ENCODE measurements at regions not wholly inside any gene's neighbourhood (a gene's known extent, or its start where the extent isn't known, plus 50 kb on each side); places are given as distances from the start of the nearest gene placed in this dataset.
"Not testable (repeated sequence)": the region's sequence is repeated elsewhere in the genome, so short reads cannot be mapped to it uniquely, and the experiment has no call there.

- no peak for DNase-seq
Observed at GRCh38 chr2:122022531-122022930, 267.1 kb downstream of the TSN start.

GRCh38 chr2:122023059-122023864, 267.8 kb downstream of the TSN start:
- no peak for DNase-seq

- no peak for DNase-seq
Observed at GRCh38 chr2:122027510-122028217, 272.2 kb downstream of the TSN start.

GRCh38 chr2:122028371-122029100, 273.1 kb downstream of the TSN start:
- DNase-seq: no peak

GRCh38 chr2:122029456-122029855, 274.0 kb downstream of the TSN start:
- DNase-seq: no peak

- no peak for DNase-seq
Observed at GRCh38 chr2:122029945-122030344, 274.5 kb downstream of the TSN start.

- DNase-seq: peak; percentile 52
Observed at GRCh38 chr2:122031544-122032263, 276.3 kb downstream of the TSN start.

GRCh38 chr2:122032264-122032645, 276.8 kb downstream of the TSN start:
- DNase-seq: no peak

- DNase-seq: no peak
Observed at GRCh38 chr2:122033778-122034177, 278.3 kb downstream of the TSN start.

GRCh38 chr2:122034344-122034743, 278.9 kb downstream of the TSN start:
- no peak for DNase-seq

- DNase-seq: no peak
Observed at GRCh38 chr2:122034777-122035176, 279.3 kb downstream of the TSN start.

GRCh38 chr2:122038816-122039215, 283.4 kb downstream of the TSN start:
- not testable (repeated sequence) for DNase-seq

- DNase-seq: no peak
Observed at GRCh38 chr2:122041455-122041854, 286.0 kb downstream of the TSN start.

- not testable (repeated sequence) for DNase-seq
Observed at GRCh38 chr2:122051659-122052058, 296.2 kb downstream of the TSN start.

- no peak for DNase-seq
Observed at GRCh38 chr2:122055521-122055931, 300.1 kb downstream of the TSN start.

GRCh38 chr2:122056853-122057252, 301.4 kb downstream of the TSN start:
- no peak for DNase-seq

GRCh38 chr2:122061206-122061605, 305.8 kb downstream of the TSN start:
- no peak for DNase-seq

GRCh38 chr2:122061831-122062230, 306.4 kb downstream of the TSN start:
- DNase-seq: no peak

GRCh38 chr2:122062506-122062905, 307.1 kb downstream of the TSN start:
- DNase-seq: no peak

GRCh38 chr2:122063716-122064115, 308.3 kb downstream of the TSN start:
- DNase-seq: no peak

GRCh38 chr2:122070241-122070731, 314.8 kb downstream of the TSN start:
- DNase-seq: no peak

GRCh38 chr2:122072666-122073065, 317.2 kb downstream of the TSN start:
- no peak for DNase-seq

- no peak for DNase-seq
Observed at GRCh38 chr2:122074201-122074600, 318.8 kb downstream of the TSN start.

All from NCI-H2029 treated with DMSO at 0.1 percent for 48 hours (cell line).